Epidermal melanocyte (primary cell): ENCODE measurements at regions not wholly inside any gene's neighbourhood (a gene's known extent, or its start where the extent isn't known, plus 50 kb on each side); places are given as distances from the start of the nearest gene placed in this dataset.

Experiments used
- DNase-seq: peaks from one replicate; pipeline ENCODE4 v3.0.0; 2011; ENCODE audit warnings: low spot score; ENCODE audit not compliant: insufficient read length

DNA sequence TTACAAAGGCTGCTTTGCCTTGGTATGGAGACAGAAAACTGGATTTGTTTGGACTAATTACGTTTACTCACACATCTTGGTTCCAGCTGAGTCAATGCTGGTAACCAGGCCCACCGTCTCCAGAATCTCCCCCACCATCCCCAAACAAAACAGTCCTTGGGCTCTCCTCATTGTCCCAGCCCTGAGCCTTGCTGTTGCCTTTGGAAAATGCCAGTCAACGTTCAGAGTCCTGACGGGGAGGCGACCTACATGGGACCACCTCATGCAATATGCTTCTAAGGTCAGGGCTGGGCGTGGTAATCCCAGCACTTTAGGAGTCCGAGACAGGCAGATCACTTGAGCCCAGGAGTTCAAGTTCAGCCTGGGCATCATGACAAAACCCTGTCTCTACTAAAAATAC is 85.2 kb upstream of the IQSEC1 start:
- no peak for DNase-seq

DNA sequence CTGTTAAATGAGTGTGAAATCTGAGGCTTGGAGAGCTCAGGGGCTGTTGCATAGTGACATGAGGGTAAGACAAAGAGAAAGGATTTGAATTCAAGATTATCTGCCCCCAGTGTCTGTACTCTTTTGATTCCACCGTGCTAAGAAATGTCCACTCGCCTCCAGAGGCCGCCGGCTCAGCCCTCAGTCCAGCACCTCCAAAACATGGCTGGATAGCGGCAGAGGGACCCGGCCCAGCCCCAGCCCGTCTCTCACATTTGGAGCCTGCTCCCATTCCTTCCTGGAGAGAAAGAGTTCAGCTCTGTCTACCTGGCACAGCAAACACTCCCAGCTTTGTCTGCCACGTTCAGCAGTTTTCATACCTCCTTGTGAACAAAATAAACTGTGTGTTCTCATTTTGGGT is 84.8 kb upstream of the IQSEC1 start:
- no peak for DNase-seq

DNA sequence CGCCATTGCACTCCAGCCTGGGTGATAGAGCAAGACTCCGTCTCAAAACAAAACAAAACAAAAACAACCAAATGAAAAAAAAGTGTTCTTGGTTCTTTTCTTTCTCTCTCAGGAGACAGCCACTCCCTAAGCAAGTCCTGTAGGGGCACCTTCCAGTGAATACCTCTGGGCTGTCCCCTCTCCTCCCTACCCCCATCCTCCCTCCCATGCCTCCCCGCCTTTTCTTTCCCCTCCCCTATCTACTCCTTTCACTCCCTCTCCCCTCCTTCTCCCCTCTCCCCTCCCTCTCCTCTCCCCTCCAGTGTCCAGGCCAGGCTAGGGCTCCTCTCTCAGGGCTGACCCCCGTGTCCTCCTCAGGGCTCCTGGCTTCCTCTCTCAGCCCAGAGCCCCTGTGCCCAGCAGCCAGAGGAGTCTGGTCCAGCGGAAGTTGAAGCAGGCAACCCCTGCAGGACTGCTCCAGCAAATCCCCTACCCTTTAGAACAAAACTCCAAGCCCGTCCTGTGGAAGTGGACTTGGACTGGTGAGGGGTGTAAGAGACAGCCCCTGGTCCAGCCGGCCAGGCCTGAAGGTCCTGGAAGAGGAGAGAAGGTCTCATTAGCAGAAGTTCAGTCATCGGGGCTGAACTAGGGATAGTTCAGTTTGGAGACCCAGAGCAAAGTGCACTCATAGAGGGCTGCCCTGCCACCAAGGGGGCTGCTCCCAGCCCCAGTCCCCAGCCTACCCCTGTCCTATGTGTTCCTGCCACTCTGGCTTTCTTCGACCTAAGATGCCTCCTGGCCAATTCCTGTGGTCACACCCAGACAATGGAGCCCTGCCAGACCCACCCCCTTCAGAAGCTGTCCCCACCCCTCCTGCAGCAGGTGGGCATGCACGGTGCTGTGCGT is 79.8 kb upstream of the IQSEC1 start:
- DNase-seq: no peak

DNA sequence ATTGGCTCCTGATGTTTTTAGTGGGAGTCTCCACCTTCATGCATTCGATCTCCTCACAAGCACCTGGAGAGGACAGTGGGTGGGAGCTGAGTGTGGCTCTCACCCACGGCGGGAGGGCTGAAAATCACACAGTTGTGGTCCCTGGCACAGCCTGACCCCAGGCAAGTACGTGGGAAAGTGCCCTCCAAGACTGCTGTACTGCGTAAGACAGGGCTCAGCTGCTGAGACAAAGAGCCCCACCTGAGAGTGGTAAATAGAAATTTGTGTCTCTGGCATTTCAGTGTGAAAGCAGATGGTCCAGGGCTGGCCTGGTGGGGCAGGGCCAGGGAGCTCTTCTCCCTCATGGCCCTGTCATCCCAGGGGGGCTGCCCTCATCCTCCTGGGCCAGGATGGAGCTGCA is 77.4 kb upstream of the IQSEC1 start:
- DNase-seq: no peak

DNA sequence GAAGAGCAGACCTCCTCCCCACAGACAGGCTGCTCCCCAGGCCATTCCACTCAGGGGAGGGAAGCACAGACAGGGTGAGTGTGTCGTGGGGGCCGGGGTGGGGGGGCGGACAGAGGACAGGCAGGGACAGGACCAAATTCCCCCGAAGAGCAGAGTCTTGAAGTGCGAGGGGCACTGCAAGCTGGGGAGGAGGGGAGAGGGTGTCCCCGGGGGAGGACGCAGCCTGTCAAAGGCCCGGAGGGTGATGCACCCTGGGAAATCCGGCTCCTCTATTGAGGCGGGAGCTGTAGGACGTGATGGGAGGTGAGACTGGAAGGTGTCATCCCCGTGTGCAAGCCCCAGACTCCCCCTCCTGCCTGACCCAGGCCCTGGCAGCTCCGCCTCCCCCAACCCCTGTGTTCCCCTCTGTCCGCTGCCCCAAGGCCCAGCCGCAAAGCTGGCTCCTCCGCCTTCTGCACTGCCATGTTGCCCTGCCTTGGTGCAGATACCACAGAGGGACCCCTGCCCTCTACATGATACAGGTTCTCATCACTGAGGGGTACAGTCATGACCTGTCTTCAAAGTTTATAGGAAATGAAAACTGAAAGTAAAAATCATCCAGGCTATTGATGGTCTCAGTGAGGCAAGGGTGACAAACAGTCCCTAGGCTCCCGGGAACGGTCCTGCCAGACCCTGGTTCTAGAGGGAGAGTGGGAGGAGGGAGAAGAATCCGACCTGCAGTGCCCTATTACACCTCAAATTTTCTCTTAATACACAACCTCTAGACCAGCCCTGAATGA is 76.3 kb upstream of the IQSEC1 start:
- no peak for DNase-seq

DNA sequence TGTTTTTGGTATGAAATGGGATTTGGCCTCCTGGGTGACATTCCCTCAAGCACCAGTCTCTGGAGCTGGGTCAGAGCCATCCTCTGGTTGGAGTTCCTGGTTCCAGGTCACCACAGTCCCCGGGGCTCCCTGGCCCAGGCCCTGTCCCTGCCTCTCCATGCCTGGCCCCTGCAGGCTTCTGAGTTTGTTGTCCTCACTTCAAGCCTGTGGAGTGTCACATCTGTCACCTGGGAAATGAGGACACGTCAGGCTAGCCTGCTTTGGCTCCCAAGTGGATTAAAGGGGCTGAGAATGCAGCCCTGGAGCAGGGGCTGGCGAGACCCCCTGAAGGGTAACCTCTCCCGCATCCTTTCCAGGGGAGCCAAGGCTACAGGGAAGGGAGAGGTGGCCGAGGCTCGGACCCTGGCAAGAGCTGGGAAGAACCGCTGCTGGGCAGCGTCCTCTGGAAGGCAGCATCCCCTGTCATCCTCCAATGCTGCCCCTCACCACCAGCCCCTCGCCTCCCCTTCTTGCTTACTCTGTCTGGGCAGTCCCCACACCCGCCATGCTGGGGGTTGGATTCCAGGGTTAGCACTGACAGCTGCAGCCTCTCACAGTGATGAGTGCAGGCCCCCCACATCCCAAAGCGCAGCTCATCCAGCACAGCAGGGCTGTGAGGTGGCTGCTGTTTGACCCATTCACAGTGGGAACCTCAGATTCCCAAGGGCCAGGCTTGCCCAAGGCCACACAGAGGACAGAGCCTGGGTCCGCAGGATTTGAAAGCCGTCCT is 75.5 kb upstream of the IQSEC1 start:
- DNase-seq: no peak

DNA sequence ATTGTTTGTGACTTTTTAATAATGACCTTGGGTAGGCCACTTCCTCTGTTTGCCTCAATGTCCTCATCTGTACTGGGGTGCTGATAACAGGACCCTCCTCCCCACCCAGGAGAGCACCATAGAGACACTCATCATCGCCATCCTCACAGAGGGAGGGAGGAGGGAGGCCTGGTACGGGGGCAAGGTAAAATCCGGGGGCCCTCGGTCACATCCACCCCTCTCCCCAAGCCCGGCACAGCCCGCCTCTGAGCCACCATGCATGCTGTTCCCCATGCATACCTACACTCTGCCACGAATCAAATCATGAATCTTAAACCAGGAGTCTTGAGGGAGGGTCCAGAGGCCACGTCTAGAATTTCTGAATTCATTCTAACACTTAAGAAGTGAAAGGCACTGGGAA is 74.9 kb upstream of the IQSEC1 start:
- DNase-seq: no peak

DNA sequence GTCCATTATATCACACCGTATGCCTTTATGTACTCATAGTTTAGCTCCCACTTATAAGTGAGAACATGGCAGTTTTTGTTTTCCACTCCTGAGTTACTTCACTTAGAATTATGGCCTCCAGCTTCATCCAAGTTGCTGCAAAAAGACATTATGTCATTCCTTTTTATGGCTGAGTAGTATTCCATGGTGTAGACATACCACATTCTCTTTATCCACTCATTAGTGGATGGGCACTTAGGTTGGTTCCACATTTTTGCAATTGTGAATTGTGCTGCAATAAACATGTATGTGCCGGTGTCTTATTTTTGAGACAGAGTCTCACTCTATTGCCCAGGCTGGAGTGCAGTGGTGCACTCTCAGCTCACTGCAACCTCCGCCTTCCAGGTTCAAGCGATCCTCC is 74.1 kb upstream of the IQSEC1 start:
- no peak for DNase-seq

DNA sequence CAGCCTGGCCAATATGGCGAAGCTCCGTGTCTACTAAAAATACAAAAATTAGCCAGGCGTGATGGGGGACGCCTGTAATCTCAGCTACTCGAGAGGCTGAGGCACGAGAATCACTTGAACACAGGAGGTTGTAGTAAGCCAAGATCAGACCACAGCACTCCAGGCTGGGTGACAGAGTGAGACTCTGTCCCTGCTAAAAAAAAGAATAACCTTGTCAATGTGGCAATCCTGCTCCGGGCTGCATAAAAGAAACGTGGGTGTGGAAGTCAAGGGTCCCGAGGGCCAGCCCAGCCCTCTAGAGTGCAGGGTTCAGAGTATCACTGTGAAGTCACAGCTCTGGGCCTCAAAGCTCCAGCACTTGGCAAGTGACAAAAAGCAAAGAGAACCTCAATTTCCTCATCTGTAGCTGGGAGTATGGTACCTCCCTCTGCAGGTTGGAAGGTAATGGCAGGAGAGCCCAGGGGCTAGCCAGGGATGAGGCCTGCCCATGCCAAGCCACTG is 73.5 kb upstream of the IQSEC1 start:
- no peak for DNase-seq

DNA sequence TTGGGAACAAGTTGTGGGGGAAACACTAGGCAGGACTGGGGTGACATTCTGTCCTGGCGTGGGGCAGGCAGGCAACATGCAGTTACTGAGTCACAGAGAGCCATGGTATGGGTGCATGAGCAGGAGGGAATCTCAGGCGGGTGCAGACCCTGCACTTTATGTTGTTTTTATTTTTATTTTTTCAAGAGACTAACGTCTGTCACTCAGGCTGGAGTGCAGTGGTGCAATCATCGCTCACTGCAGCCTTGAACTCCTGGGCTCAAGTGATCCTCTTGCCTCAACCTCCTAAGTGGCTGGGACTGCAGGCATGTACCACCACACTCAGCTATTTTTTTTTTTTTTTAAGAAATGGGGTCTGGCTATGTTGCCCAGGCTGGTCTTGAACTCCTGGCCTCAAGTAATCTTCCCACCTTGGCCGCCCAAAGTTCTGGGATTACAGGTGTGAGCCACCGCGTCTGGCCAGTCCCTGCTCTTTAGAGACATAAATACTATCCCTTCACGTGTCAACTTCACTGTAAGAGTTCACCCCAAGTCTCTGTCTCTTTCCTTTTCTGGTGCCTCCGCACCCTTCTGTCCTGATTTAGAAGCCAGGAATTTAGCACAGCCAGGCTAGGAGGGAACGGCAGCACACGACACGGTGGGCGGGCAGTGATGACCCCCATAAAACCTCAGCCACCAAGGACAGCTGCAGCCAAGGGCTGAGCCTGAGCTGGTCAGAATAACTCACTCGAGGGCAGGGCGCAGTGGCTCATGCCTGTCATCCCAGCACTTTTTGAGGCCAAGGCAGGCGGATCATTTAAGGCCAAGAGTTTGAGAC is 72.8 kb upstream of the IQSEC1 start:
- DNase-seq: no peak

DNA sequence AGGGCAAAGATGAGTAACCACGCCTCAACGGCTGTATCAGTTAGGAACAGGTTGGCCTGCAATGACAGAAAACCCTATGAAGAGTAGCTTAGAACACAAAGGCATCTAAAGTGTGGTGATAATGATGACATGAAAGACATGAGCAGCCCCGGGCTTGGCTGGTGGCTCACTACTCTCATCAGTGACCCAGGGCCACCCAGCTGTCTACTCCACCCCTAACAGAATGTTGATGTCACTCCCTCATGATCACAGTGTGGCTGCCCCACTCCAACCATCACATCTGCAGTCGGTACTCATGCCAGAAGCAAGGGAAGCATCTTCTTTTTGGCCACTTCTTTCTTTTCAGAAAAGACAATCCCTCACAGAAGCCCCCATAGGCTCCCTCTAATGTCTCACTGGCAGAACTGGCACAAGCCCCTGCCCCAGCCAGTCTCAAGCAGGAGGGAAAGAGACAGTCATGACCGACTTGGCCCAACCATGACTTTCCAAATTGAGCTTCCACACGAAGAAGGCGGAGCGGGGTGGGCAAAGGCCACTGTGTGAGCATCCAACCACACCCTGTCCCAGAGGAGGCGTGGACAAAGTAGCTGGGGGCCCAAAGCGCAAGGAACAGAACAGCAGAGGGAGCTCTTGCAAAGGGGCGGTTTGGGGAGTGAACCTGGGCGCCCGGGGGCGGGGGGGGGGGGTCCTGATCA is 72.0 kb upstream of the IQSEC1 start:
- no peak for DNase-seq

DNA sequence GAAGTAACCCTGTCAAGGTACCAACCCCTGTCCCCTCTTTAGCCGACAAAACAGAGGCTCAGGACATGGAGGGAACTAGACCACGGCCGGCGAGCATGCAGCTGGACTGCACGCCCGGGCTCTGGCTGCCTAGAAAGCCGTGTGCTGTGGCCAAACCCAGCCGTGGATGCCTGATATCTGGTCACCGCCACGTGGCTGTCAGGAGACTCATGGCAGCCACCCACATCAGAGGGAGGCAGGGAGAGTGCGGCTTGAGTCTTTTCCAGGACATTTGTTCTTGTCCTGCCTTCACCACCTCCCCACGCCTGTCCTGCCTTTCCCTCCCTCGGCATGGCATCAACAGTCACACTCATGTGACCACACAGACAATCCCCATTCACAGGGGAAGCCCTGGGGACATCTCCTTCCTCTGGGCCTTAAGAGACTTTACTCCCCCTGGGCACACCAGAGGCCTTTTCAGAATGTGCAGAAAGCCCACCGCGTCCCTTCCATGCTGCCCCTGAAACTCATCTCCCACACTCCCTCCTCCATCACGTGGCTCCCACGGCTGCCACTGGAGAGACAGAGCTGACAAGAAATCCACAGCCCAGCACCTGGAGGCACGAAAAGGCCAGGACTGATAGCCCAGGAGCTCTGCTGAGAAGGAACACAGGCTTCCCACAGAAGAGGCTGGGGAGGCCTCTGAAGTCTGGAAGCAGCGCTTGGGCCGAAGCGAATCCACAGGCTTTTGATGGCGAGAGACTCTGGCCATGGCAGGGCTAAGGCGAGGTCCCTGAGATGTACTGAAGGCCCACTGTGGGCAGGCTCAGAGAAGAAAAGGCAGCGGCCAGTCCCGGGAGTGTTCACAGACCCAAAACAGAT is 71.2 kb upstream of the IQSEC1 start:
- DNase-seq: no peak

DNA sequence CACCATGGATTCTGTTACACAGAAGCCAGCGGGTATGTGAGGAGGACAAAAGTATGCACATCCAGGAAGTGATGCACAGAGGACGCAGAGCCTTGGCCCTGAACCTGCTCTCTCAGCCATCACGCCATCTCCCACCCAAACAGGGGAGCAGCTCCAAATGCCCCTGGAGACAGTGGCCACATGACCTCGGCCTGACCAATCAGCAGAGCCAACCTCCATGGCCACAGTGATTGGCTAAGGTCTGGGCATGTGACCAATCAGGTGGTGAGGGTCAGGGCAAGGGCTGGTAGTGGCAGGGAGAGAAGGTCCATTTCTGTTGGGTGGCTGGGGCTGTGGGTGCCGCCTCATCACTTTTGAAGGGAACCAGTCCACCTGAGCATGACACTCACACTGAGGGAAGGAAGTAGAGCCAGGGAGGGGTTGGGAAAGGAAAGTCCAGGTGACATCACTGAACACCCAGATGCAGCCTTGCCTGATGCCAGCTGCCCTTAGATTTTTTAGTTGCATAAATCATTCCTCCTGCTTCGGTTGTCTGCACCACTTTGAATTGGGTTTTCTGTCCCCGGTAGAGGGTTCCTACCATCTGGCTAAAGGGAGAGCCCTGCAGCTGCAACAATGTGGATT is 70.3 kb upstream of the IQSEC1 start:
- no peak for DNase-seq

DNA sequence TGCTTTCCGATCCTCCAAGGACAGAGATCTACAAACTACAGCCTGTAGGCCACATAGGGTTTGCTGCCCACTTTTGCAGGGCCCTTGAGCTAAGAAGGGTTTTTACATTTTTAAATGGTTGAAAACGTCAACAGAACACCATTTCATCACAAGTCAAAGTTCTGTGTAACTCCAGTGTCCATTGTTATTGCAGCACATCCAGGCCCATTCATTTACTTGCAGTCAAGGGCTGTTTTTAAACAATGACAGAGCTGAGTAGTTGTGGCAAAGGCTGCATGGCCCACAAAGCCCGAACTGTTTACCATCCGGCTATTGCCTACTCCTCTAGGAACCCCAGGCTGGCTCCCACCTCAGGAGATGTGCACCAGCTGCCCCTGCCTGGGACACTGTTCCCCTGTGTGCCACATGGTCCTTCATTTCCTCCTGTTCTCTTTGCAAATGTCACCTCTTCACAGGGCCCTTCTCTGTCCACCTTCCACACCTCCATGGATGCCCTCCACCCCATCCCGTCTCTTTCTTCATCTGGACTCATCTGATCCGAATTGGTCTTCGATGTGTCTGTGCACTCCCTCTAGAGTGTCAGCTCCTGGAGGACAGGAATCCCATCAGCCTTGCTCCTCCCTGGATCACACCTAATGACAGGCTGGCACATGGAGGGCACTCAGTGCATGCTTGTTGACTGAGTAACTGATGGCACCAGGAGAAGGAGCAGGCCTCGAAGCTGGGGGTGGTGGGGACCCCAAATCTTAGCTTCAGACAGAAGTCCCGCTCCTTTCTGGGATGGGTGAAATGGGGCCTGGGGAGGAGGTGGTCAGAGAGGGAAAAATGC is 69.5 kb upstream of the IQSEC1 start:
- DNase-seq: no peak

DNA sequence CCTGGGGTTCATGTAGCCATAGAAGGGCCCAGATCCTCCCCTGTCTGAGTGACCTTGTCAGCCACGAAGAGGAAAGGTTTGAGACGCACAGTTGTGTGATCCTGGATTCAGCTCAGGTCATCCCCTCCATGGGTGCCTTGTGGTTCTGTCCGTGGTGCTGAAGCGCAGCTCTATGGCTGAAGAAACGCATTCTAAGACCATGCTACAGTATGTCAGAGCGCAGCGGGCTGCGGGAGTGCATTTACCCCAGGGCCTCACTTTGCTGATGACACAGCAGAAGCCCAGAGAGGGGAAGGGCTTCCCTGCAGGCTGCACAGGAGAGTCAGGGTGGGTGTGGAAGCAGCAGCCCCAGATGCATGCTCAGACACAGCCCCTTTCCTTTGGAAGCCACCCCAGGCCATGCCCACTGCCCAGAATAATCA is 68.8 kb upstream of the IQSEC1 start:
- peak; percentile 49 for DNase-seq

DNA sequence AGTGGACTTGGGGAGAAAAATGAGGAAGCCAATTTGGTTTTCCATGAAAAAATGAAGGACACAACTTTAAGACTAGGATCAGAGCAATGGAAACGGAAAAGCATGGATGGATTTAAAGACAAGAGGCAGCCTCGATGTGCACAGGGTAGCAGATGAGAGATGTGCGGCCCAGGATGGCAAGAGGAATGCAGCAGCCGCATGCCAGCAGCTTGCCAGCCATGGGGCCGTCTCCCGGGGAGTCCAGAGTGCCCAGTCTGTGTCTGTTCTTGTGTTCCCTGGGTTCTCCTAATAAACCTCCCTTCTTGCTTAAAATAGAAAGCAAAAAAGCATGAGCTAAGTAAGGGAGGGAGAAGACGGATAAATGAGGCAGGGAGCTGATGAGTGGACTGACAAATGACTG is 68.0 kb upstream of the IQSEC1 start:
- no peak for DNase-seq

DNA sequence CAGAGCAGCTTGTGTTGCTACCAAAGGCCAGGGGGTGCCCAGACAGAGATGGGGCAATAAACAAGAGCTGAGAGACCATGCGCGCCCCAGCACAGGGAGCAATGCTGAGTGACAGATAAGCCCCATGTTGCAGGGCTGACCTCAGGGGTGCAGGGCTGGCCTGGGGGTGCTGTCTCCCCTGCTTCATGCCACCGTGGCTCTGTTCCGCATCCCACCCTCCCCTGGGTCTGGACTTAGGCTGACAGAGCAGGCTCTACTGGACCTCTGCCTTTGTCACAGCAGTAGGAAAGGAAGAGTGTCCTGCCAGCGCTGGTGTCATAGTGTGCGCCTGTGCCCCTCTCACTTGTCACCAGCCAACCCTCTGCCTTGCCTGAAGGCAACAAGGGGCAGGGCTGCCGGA is 67.4 kb upstream of the IQSEC1 start:
- no peak for DNase-seq

DNA sequence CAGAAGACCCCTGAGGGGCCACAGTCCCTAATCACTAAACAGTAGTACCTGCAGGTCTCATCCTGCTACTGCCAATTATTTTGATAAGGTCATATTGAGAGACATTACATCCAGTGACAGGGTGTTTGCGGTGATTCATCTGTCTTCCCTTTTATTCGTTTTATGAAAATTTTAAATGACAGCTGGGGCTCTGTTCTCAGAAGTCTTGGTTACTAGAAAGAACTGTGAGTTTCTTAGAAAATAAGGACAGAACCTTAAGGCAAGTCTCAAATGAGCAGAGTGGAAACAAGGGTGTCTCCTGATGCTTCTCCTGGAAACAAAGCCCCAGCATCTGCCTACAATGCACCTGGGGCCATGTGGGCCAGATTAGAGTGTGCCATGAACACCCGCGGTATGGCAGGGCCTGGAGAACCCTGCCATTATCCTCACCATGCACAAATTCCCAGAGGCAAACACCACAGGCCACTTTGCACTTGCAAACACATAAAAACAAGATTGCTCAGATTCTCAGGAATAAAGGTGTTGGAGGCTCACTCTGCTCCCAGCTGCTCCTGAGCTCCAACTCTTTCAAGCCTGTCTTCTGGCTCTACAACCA is 66.3 kb upstream of the IQSEC1 start:
- DNase-seq: no peak
